ENCODE measurements at regions not wholly inside any gene's neighbourhood (a gene's known extent, or its start where the extent isn't known, plus 50 kb on each side); places are given as distances from the start of the nearest gene placed in this dataset.

DNA sequence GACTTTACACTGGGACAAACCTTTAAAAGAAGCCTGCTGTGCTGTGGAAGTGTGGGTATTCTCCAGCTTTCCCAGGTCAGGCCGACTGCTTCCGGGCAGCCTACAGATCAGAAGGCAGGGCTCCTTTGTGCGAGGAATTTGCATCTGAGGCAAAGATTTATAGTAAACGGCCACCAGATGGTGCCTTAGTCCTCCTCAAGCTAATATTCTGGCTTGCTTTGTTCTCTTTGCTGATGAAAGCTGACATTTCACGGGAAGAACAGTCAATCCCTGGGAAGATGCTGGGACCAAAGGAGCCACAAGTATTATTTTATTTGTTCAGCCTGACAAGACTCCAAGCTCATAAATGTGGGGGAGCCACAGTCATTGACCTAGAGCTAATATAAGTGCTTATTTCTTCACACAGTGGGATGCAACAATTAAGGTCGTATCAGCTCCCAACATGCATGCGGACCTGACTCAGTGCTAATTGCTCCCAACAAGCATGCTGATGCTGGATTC, 120.7 kb upstream of the TRIM2 start:
- Histone ChIP-seq H3K4me3 (ENCODE audit: low read depth in 1 of 2, low read length in 1 of 2) (no peak overlapping the region), H3K4me1 (ENCODE audit: control insufficient read depth in 1 of 2, insufficient read depth in 1 of 2, low read depth in 1 of 2, low read length in 1 of 2) (peaks cover 27 to 29% of the 10 kb centered on the region in 2 experiments), H3K9me3 (no peaks in the 10 kb centered on the region), H3K27me3 (peaks cover 13% of the 10 kb centered on the region), H3K36me3 (no peaks in the 10 kb centered on the region), H3K27ac (no peak overlapping the region)
- TF ChIP-seq, protein P1, sequence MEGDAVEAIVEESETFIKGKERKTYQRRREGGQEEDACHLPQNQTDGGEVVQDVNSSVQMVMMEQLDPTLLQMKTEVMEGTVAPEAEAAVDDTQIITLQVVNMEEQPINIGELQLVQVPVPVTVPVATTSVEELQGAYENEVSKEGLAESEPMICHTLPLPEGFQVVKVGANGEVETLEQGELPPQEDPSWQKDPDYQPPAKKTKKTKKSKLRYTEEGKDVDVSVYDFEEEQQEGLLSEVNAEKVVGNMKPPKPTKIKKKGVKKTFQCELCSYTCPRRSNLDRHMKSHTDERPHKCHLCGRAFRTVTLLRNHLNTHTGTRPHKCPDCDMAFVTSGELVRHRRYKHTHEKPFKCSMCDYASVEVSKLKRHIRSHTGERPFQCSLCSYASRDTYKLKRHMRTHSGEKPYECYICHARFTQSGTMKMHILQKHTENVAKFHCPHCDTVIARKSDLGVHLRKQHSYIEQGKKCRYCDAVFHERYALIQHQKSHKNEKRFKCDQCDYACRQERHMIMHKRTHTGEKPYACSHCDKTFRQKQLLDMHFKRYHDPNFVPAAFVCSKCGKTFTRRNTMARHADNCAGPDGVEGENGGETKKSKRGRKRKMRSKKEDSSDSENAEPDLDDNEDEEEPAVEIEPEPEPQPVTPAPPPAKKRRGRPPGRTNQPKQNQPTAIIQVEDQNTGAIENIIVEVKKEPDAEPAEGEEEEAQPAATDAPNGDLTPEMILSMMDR (IDR thresholded peaks at IDR 0.05), result no peak

DNA sequence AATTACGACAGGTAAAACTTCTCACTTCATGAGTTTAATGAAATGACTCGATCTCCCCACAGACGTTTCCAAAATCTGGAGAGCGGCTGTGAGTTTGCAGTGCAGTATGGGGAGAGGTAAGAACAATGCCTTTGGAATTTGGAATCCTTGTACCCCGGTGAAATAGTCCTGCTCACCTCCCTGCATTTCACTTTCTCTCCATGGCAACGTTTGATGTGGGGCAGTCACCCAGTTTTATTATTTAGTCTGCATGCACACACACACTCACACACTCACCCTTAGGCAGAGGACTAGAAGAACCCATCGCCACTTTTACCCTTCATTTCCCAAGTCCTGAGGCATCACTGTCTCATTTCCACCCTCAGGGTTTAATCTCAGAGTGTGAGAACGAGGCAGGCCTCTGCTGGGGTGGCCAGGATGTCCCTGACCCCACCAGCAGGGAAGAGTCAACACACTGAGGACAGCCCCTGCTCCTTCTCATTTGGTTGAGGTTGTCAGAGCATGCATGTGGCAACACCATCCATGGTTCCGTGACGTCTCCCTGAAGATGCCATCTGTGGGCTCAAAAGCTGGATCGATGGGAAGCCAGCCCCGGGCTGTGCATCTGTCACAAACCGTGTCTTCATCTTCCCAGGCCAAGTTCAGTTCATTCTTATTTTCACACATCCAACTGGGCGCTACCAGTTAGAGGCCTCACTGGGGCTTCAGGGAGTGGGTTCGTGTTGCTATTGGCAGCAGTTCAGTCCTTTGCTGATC, 119.8 kb upstream of the TRIM2 start:
- Histone ChIP-seq H3K9me3 (no peaks in the 10 kb centered on the region), H3K36me3 (no peaks in the 10 kb centered on the region), H3K27me3 (peaks cover 13% of the 10 kb centered on the region), H3K27ac (no peak overlapping the region), H3K4me1 (ENCODE audit: control insufficient read depth in 1 of 2, insufficient read depth in 1 of 2, low read depth in 1 of 2, low read length in 1 of 2) (peaks cover 27 to 29% of the 10 kb centered on the region in 2 experiments), H3K4me3 (ENCODE audit: low read depth in 1 of 2, low read length in 1 of 2) (no peak overlapping the region)
- TF ChIP-seq, protein P1 (IDR thresholded peaks at IDR 0.05), result no peak

DNA sequence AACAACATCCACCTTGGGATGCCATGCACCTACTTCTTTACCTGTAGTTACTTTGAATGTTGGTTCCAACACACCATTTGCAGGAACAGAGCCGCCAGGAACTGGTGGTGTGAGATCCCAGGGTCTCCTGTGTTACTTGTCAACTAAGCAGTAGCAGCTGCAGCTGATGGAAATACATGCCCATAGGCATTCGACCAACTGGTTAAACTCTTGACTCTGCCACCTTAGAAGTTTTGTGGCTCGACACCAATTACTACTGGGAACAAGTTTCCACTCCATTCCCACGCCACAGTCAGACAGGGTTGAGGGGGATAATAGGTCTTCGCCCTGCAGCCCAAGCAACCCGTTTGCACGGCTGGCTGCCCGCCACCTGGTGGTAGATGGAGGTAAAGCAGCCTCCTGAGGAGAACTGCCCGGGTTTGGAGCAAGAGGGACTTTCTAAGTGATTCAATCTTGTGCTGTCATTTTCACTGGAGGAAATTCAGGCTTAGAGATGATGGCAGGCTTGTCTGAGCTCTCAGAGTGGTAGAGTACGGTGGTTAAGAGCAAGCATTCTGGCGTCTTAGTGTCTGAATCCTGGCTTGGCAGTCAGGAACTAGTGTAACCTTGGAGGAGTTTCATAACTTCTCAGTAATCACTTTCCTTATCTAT, 119.1 kb upstream of the TRIM2 start:
- H3K4me1 ChIP-seq (ENCODE audit: control insufficient read depth in 1 of 2, insufficient read depth in 1 of 2, low read depth in 1 of 2, low read length in 1 of 2), result peaks cover 27 to 29% of the 10 kb centered on the region in 2 experiments
- no peaks in the 10 kb centered on the region for H3K9me3 ChIP-seq
- TF ChIP-seq, protein P1 (IDR thresholded peaks at IDR 0.05), result peak; percentile 97
- no peak overlapping the region for H3K4me3 ChIP-seq (ENCODE audit: low read depth in 1 of 2, low read length in 1 of 2)
- no peak overlapping the region for H3K27ac ChIP-seq
- no peaks in the 10 kb centered on the region for H3K36me3 ChIP-seq
- peaks cover 13% of the 10 kb centered on the region for H3K27me3 ChIP-seq

DNA sequence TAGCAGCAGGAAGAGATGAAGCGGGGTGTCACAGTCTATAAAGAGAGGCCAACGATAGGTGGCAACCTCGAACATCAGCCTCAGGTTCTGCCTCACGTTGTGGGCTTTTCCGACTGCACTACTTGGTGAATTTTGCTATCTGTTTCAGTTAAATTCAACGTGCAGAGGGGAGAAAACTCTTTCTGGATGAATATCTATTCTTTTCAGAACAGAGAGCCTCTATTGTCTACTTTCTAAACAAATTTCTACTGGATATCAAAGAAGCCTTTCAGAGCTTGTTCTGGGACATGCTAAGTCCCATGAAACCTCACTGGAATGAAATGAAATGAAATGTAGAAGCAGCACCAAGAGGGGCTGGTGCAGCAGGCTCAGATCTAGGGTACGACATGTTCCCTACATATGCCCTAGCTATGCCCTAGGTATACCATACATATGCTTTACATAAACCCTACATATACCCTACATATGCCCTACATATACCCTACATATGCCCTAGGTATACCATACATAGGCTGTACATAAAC, 116.5 kb upstream of the TRIM2 start:
- no peak overlapping the region for H3K27ac ChIP-seq
- peaks cover 17 to 18% of the 10 kb centered on the region in 2 experiments for H3K4me1 ChIP-seq (ENCODE audit: control insufficient read depth in 1 of 2, insufficient read depth in 1 of 2, low read depth in 1 of 2, low read length in 1 of 2)
- no peak overlapping the region for H3K4me3 ChIP-seq (ENCODE audit: low read depth in 1 of 2, low read length in 1 of 2)
- no peaks in the 10 kb centered on the region for H3K9me3 ChIP-seq
- TF ChIP-seq, protein P1 (IDR thresholded peaks at IDR 0.05), result no peak
- H3K36me3 ChIP-seq, result no peaks in the 10 kb centered on the region
- peaks cover 13% of the 10 kb centered on the region for H3K27me3 ChIP-seq

DNA sequence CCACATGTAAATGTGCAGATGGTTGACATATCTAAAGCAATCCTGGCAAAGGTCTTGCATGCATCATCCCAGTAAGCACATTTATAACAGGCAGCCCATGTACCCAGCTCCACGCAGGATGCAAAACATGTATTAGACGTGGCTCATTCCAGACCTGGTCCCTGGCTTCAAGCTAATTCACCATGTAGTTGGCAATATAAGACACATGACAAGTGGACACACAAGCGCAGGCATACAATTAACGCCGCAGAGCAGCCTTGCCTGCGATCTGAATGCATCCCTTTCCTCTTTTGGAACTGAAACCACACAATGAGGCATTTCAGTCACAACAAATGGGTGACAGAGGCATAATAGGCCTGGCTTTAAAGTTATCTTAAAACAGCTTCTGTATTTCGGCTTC, 114.5 kb upstream of the TRIM2 start:
- H3K4me1 ChIP-seq (ENCODE audit: control insufficient read depth in 1 of 2, insufficient read depth in 1 of 2, low read depth in 1 of 2, low read length in 1 of 2), result peaks cover 6 to 9% of the 10 kb centered on the region in 2 experiments
- no peak overlapping the region for H3K27ac ChIP-seq
- no peaks in the 10 kb centered on the region for H3K9me3 ChIP-seq
- no peak overlapping the region for H3K4me3 ChIP-seq (ENCODE audit: low read depth in 1 of 2, low read length in 1 of 2)
- H3K27me3 ChIP-seq, result no peaks in the 10 kb centered on the region
- H3K36me3 ChIP-seq, result no peaks in the 10 kb centered on the region
- TF ChIP-seq, protein P1 (IDR thresholded peaks at IDR 0.05), result no peak

All from neutrophil (primary cell).